Tibial nerve (tissue), 4 donors: ENCODE measurements at regions not wholly inside any gene's neighbourhood (a gene's known extent, or its start where the extent isn't known, plus 50 kb on each side); places are given as distances from the start of the nearest gene placed in this dataset.

Experiments used
- DNase-seq, 2 donors: peaks; one replicate each; pipeline ENCODE4 v3.0.0-alpha.2; 2019; ENCODE audit warnings: low spot score in 2 of 2
- H3K27ac ChIP-seq, 4 donors: fragments of 200-600 bp; sonication (generic) in 3 of 4; one replicate each; pipeline ENCODE4 v1.5.1; 2017 to 2019; ENCODE audit warnings: mild to moderate bottlenecking in 1 of 4
- H3K27me3 ChIP-seq, 2 donors: fragments of 200-600 bp; sonication (generic) in 1 of 2; one replicate each; pipeline versions ENCODE4 v1.5.1 to v1.6.0; 2017 to 2019
- H3K36me3 ChIP-seq, 3 donors: fragments of 200-600 bp; sonication (generic); one replicate each; pipeline ENCODE4 v1.5.1; 2018 to 2019
- H3K4me1 ChIP-seq, 4 donors: fragments of 200-600 bp; sonication (generic) in 3 of 4; one replicate each; pipeline ENCODE4 v1.5.1; 2017 to 2019
- H3K4me3 ChIP-seq, 4 donors: fragments of 200-600 bp; sonication (generic) in 3 of 4; one replicate each; pipeline ENCODE4 v1.5.1; 2017 to 2019; ENCODE audit warnings: mild to moderate bottlenecking in 1 of 4, moderate library complexity in 1 of 4
- H3K9me3 ChIP-seq, 4 donors: fragments of 200-600 bp; sonication (generic) in 3 of 4; one replicate each; pipeline ENCODE4 v1.5.1; 2017 to 2019
- CTCF ChIP-seq, 5 experiments: fragments of 200-600 bp in 3 of 5; fragments of 450-650 bp in 2 of 5; sonication (generic) in 3 of 5; IDR thresholded peaks; one replicate each; pipeline ENCODE4 v1.5.1; 2016 to 2019; ENCODE audit warnings: antibody characterized with exemption in 5 of 5, mild to moderate bottlenecking in 3 of 5, moderate library complexity in 2 of 5
- EP300 ChIP-seq, 2 donors: sonication (generic); formaldehyde crosslinking; IDR thresholded peaks; one replicate each; pipeline ENCODE4 v1.6.1; 2017; ENCODE audit warnings: antibody characterized with exemption in 2 of 2, mild to moderate bottlenecking in 1 of 2
- POLR2A ChIP-seq, 2 donors: fragments of 450-650 bp; IDR thresholded peaks; one replicate each; pipeline ENCODE4 v1.6.1; 2017; ENCODE audit warnings: antibody characterized with exemption in 2 of 2, mild to moderate bottlenecking in 2 of 2, moderate library complexity in 2 of 2
- WGBS, 2 donors: methylation state at CpG; one replicate each; pipeline ENCODE4 v1.1.5; 2018; 5-methylcytosine and 5-hydroxymethylcytosine counted together

GRCh38 chr5:98517560-98518366 is 255.7 kb upstream of the RGMB start:
- Histone ChIP-seq H3K27ac (peak overlapping the region in 2 of 4 donors; percentile 9 to 54), H3K27me3 (no peaks in the 10 kb centered on the region), H3K36me3 (no peaks in the 10 kb centered on the region), H3K9me3 (no peaks in the 10 kb centered on the region), H3K4me3 (no peak overlapping the region), H3K4me1 (peaks cover 0 to 13% (median 1%) of the 10 kb centered on the region in 4 donors)
- WGBS, 2 donors, result 38 to 39% methylated on average over 4 of the region's 4 CpGs
- DNase-seq, result no peak
- TF ChIP-seq POLR2A (IDR thresholded peaks at IDR 0.05), result no peak
- TF ChIP-seq EP300 (IDR thresholded peaks at IDR 0.05), result peak in 1 of 2 donors; percentile 63

- no peaks in the 10 kb centered on the region for H3K27me3 ChIP-seq
- H3K4me3 ChIP-seq, result no peak overlapping the region
- peaks cover 0 to 13% (median 1%) of the 10 kb centered on the region in 4 donors for H3K4me1 ChIP-seq
- DNase-seq, result no peak
- no peak for TF ChIP-seq EP300 (IDR thresholded peaks at IDR 0.05)
- TF ChIP-seq POLR2A (IDR thresholded peaks at IDR 0.05), result no peak
- H3K9me3 ChIP-seq, result no peaks in the 10 kb centered on the region
- no peaks in the 10 kb centered on the region for H3K36me3 ChIP-seq
- 20 to 25% methylated on average over 1 of the region's 1 CpG for WGBS, 2 donors
- H3K27ac ChIP-seq, result no peak overlapping the region
Measured at GRCh38 chr5:98518754-98519153, 254.7 kb upstream of the RGMB start.

DNA sequence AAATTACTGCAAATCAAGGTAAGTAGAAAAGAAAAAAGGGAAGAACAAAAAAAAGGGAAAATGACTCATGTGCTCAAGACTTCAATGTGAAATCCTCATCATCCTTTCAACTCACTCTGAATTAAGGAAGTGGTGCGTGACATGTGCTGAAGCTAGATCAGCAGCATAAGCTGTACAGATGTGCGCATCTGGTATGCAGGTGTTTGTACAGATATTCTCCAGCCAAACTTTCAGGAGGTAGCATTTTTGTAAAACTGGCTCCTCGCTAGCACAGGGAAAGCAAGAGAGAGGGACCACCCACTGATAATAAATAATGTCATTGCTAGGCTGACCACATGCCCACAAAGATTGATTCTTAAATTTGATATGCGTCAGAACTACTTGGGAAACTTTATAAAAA is 253.9 kb upstream of the RGMB start:
- Histone ChIP-seq H3K9me3 (no peaks in the 10 kb centered on the region), H3K27me3 (no peaks in the 10 kb centered on the region), H3K4me1 (peaks cover 0 to 13% (median 1%) of the 10 kb centered on the region in 4 donors), H3K36me3 (no peaks in the 10 kb centered on the region), H3K27ac (no peak overlapping the region), H3K4me3 (no peak overlapping the region)
- TF ChIP-seq POLR2A (IDR thresholded peaks at IDR 0.05) (no peak), CTCF (IDR thresholded peaks at IDR 0.05) (no peak), EP300 (IDR thresholded peaks at IDR 0.05) (no peak)
- 80 to 89% methylated on average over 4 of the region's 4 CpGs for whole genome bisulfite sequencing, 2 donors
- no peak for DNase-seq

- Histone ChIP-seq H3K27ac (no peak overlapping the region), H3K9me3 (no peaks in the 10 kb centered on the region), H3K36me3 (no peaks in the 10 kb centered on the region), H3K4me1 (peaks cover 0 to 13% (median 0%) of the 10 kb centered on the region in 4 donors), H3K4me3 (no peak overlapping the region), H3K27me3 (no peaks in the 10 kb centered on the region)
- TF ChIP-seq EP300 (IDR thresholded peaks at IDR 0.05) (no peak), CTCF (IDR thresholded peaks at IDR 0.05) (no peak), POLR2A (IDR thresholded peaks at IDR 0.05) (no peak)
- WGBS, 2 donors, result 90 to 92% methylated on average over 3 of the region's 3 CpGs
- no peak for DNase-seq
Measured at GRCh38 chr5:98521821-98522220, 251.6 kb upstream of the RGMB start.

DNA sequence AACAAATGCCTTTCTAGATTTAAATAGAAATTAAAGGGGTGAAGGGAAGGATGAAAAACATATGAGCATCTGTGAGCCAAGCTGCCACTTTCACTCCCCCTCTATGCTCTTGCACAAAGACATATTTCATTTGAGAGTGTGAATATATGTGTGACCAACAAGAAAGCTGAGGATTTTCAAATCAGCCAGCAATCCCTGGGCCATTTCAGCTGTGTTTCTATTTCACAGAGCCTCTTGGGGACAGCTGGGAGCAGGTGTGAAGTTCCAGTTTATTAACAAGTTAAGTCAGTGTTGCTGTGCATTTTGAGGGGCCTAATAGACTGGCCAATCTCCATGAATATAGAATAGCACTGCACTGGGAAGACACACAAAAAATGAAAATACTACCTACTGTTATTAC is 248.7 kb upstream of the RGMB start:
- no peak for TF ChIP-seq CTCF (IDR thresholded peaks at IDR 0.05)
- no peak for TF ChIP-seq EP300 (IDR thresholded peaks at IDR 0.05)
- no peak for TF ChIP-seq POLR2A (IDR thresholded peaks at IDR 0.05)
- Histone ChIP-seq H3K4me3 (no peak overlapping the region), H3K36me3 (no peaks in the 10 kb centered on the region), H3K9me3 (no peaks in the 10 kb centered on the region), H3K27me3 (no peaks in the 10 kb centered on the region), H3K4me1 (peaks cover 0 to 9% (median 0%) of the 10 kb centered on the region in 4 donors), H3K27ac (no peak overlapping the region)
- DNase-seq, result no peak

GRCh38 chr5:98527846-98528245 is 245.6 kb upstream of the RGMB start:
- Histone ChIP-seq H3K36me3 (no peaks in the 10 kb centered on the region), H3K27me3 (no peaks in the 10 kb centered on the region), H3K27ac (no peak overlapping the region), H3K4me3 (no peak overlapping the region), H3K9me3 (no peaks in the 10 kb centered on the region), H3K4me1 (peaks cover 0 to 9% (median 0%) of the 10 kb centered on the region in 4 donors)
- TF ChIP-seq EP300 (IDR thresholded peaks at IDR 0.05) (no peak), POLR2A (IDR thresholded peaks at IDR 0.05) (no peak), CTCF (IDR thresholded peaks at IDR 0.05) (no peak)
- DNase-seq, result no peak
